Neuronal stem cell (in vitro differentiated cells): ENCODE measurements at regions not wholly inside any gene's neighbourhood (a gene's known extent, or its start where the extent isn't known, plus 50 kb on each side); places are given as distances from the start of the nearest gene placed in this dataset.

Experiments
- DNase-seq: peaks from one replicate; pipeline ENCODE4 v3.0.0-alpha.2; 2013; ENCODE audit warnings: low spot score
- H2AFZ ChIP-seq: one replicate; pipeline ENCODE4 v1.6.1; 2013; ENCODE audit warnings: mild to moderate bottlenecking, low read length, inconsistent platforms
- H2AK5ac ChIP-seq: 2 replicates; pipeline ENCODE4 v1.6.1; 2013; ENCODE audit warnings: low read depth, mild to moderate bottlenecking, inconsistent platforms, low read length, moderate library complexity, mixed read lengths
- H2BK120ac ChIP-seq: 2 replicates; pipeline ENCODE4 v1.6.1; 2013; ENCODE audit warnings: low read depth, mild to moderate bottlenecking, inconsistent platforms, low read length, moderate library complexity, mixed read lengths
- H2BK12ac ChIP-seq: one replicate; pipeline ENCODE4 v1.6.1; 2013; ENCODE audit warnings: low read length, inconsistent platforms
- H2BK15ac ChIP-seq: 2 replicates; pipeline ENCODE4 v1.6.1; 2013; ENCODE audit warnings: mild to moderate bottlenecking, low read length, inconsistent platforms, mixed read lengths
- H2BK5ac ChIP-seq: one replicate; pipeline ENCODE4 v1.6.1; 2013; ENCODE audit warnings: inconsistent platforms, mild to moderate bottlenecking, low read length, moderate library complexity
- H3K14ac ChIP-seq: one replicate; pipeline ENCODE4 v1.6.1; 2013; ENCODE audit warnings: low read length, inconsistent platforms
- H3K18ac ChIP-seq: 2 replicates; pipeline ENCODE4 v1.6.1; 2013; ENCODE audit warnings: low read length, inconsistent platforms
- H3K23ac ChIP-seq: 2 replicates; pipeline ENCODE4 v1.6.1; 2013; ENCODE audit warnings: low read depth, mild to moderate bottlenecking, mixed read lengths, low read length, inconsistent platforms; ENCODE audit not compliant: poor library complexity
- H3K27ac ChIP-seq: replicated peaks from 3 replicates; pipeline ENCODE4 v1.5.1; 2013; ENCODE audit warnings: low read length, inconsistent platforms
- H3K27me3 ChIP-seq, 3 experiments: 2 replicates each; pipeline ENCODE4 v1.6.1; 2013; ENCODE audit warnings: low read length in 3 of 3, mild to moderate bottlenecking in 2 of 3, inconsistent platforms in 1 of 3, low read depth in 1 of 3, mixed read lengths in 1 of 3, moderate library complexity in 1 of 3; ENCODE audit not compliant: control insufficient read depth in 3 of 3, insufficient read depth in 3 of 3
- H3K36me3 ChIP-seq, 2 donors: replicated peaks in 1 of 2; 2 replicates each; pipeline ENCODE4 v1.6.1; 2013; ENCODE audit warnings: low read length in 2 of 2; ENCODE audit not compliant: control insufficient read depth in 2 of 2, insufficient read depth in 2 of 2
- H3K4ac ChIP-seq: 2 replicates; pipeline ENCODE4 v1.6.1; 2013; ENCODE audit warnings: inconsistent platforms, mild to moderate bottlenecking, low read length, moderate library complexity
- H3K4me1 ChIP-seq, 2 donors: 1 replicate in 1 of 2; 2 replicates in 1 of 2; pipeline ENCODE4 v1.6.1; 2013; ENCODE audit warnings: low read length in 2 of 2, low read depth in 1 of 2; ENCODE audit not compliant: control insufficient read depth in 2 of 2, insufficient read depth in 1 of 2
- H3K4me2 ChIP-seq: one replicate; pipeline ENCODE4 v1.6.1; 2013; ENCODE audit warnings: mild to moderate bottlenecking, low read length, inconsistent platforms; ENCODE audit not compliant: insufficient read depth, poor library complexity, severe bottlenecking
- H3K4me3 ChIP-seq, 2 donors: 2 replicates each; pipeline ENCODE4 v1.5.1; 2013; ENCODE audit warnings: low read length in 2 of 2, mild to moderate bottlenecking in 2 of 2, inconsistent platforms in 1 of 2, moderate library complexity in 1 of 2
- H3K79me1 ChIP-seq: one replicate; pipeline ENCODE4 v1.6.1; 2013; ENCODE audit warnings: low read depth, mild to moderate bottlenecking, inconsistent platforms, low read length, moderate library complexity
- H3K9ac ChIP-seq: one replicate; pipeline ENCODE4 v1.6.1; 2013; ENCODE audit warnings: mild to moderate bottlenecking, low read depth, low read length, inconsistent platforms; ENCODE audit not compliant: poor library complexity
- H3K9me3 ChIP-seq, 2 donors: replicated peaks in 1 of 2; 2 replicates each; pipeline versions ENCODE3 to v1.6.1; 2013; ENCODE audit warnings: low read length in 2 of 2, mild to moderate bottlenecking in 2 of 2, inconsistent platforms in 1 of 2, low read depth in 1 of 2, mixed read lengths in 1 of 2, moderate library complexity in 1 of 2; ENCODE audit not compliant: control insufficient read depth in 2 of 2, insufficient read depth in 1 of 2
- H4K8ac ChIP-seq: one replicate; pipeline ENCODE4 v1.6.1; 2013; ENCODE audit warnings: low read depth, mild to moderate bottlenecking, inconsistent platforms, low read length, moderate library complexity
- H4K91ac ChIP-seq: one replicate; pipeline ENCODE4 v1.6.1; 2013; ENCODE audit warnings: low read length, low read depth, mild to moderate bottlenecking, inconsistent platforms; ENCODE audit not compliant: poor library complexity
- WGBS, 2 donors: extraction: QIAGEN DNeasy Blood & Tissue Kit; methylation state at CpG; one replicate each; pipeline ENCODE4 v1.1.7; 2013; ENCODE audit warnings: missing lambda C conversion rate in 2 of 2, mixed read lengths in 1 of 2; ENCODE audit not compliant: insufficient read length in 2 of 2, insufficient replicate concordance in 1 of 2; ENCODE audit errors: extremely low coverage in 2 of 2; 5-methylcytosine and 5-hydroxymethylcytosine counted together

DNA sequence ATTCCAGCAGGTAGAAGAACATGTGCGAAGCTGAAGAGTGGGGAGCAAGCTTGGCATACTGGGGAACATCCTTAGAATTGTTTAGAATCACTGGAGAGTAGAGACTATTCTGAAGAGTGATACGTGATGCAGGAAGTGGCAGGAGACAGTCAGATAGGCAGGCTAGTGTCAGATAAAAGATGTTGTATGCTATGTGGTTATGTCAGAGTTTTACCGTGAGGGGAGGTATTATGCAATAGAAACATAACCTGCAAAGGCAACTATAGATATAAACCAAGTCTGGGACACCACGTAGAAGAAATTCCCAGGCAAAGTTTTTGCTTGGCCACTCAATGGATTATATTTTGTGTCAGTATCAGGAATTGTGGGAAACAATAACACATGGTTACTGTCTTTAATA is 62.0 kb upstream of the ZSWIM2 start:
- H2BK15ac ChIP-seq: no peak overlapping the region
- WGBS, 2 donors: no CpG with 5 or more reads among the region's 4 CpGs
- DNase-seq: no peak
- H3K4me3 ChIP-seq: no peak overlapping the region
- no peaks in the 10 kb centered on the region for H3K36me3 ChIP-seq
- H2BK12ac ChIP-seq: no peak overlapping the region
- no peaks in the 10 kb centered on the region for H3K4me1 ChIP-seq
- no peaks in the 10 kb centered on the region for H3K79me1 ChIP-seq
- no peak overlapping the region for H4K8ac ChIP-seq
- H3K4me2 ChIP-seq: no peak overlapping the region
- no peak overlapping the region for H3K18ac ChIP-seq
- H3K4ac ChIP-seq: no peak overlapping the region
- H2AFZ ChIP-seq: no peak overlapping the region
- no peak overlapping the region for H3K9ac ChIP-seq
- no peak overlapping the region for H2BK5ac ChIP-seq
- no peak overlapping the region for H3K27ac ChIP-seq
- no peak overlapping the region for H4K91ac ChIP-seq
- no peaks in the 10 kb centered on the region for H3K9me3 ChIP-seq
- no peak overlapping the region for H3K14ac ChIP-seq
- no peaks in the 10 kb centered on the region for H3K27me3 ChIP-seq
- H2AK5ac ChIP-seq: no peak overlapping the region
- no peak overlapping the region for H3K23ac ChIP-seq
- no peak overlapping the region for H2BK120ac ChIP-seq

DNA sequence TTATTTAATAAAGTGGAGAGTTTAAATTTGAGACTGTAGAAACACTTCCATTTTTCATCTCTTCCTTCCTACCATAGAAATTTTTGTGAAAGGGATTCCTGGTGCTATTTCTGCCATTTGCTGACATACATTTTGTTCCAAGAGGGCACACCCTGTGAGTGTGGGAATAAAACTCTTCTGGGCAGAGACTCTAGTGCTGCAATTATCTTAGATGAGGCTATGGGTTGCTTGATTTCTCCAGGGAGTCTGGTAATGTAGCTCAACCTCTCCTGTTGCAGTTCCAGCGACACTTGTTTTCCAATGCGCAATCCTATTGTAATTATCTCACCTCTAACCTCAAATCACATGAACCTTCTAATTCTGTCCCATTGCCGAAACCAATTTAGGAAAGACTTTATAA is 60.1 kb upstream of the ZSWIM2 start:
- no peak overlapping the region for H4K8ac ChIP-seq
- WGBS, 2 donors: no CpG with 5 or more reads among the region's 3 CpGs

DNA sequence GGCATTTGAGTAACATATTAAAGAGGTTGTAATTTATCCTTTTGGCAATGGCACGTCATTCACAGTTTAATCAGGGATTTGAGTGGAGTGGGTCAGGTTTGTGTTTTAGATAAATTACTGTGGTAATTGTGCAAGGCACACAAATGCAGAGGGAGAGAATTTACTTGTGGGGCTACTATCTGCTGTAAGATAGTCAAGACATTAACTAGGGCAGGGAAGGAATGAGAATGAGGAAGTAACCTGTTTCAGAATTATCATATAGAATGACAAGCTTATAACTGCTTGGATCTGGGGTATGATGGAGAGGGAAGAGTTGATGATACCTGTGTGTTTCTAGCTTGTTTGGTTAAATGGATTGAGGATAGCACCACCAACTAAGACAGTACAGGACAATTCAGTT is 58.9 kb upstream of the ZSWIM2 start:
- H4K8ac ChIP-seq: no peak overlapping the region
- no peak overlapping the region for H2AK5ac ChIP-seq
- no peak overlapping the region for H3K4me3 ChIP-seq
- no peak overlapping the region for H3K9ac ChIP-seq
- no peak overlapping the region for H3K4me2 ChIP-seq
- DNase-seq: no peak
- no peak overlapping the region for H3K4ac ChIP-seq
- H4K91ac ChIP-seq: no peak overlapping the region
- H2BK5ac ChIP-seq: no peak overlapping the region
- H3K36me3 ChIP-seq: no peaks in the 10 kb centered on the region
- H2AFZ ChIP-seq: no peak overlapping the region
- H3K27ac ChIP-seq: no peak overlapping the region
- WGBS, 2 donors: no CpG with 5 or more reads among the region's 1 CpG
- H2BK120ac ChIP-seq: no peak overlapping the region
- no peaks in the 10 kb centered on the region for H3K4me1 ChIP-seq
- no peak overlapping the region for H3K23ac ChIP-seq
- H2BK15ac ChIP-seq: no peak overlapping the region
- H3K14ac ChIP-seq: no peak overlapping the region
- no peak overlapping the region for H2BK12ac ChIP-seq
- no peak overlapping the region for H3K18ac ChIP-seq
- H3K79me1 ChIP-seq: no peaks in the 10 kb centered on the region
- no peaks in the 10 kb centered on the region for H3K9me3 ChIP-seq
- H3K27me3 ChIP-seq: no peaks in the 10 kb centered on the region

More for the DNA sequence above, 60.1 kb upstream of the ZSWIM2 start:
- no peak for DNase-seq
- H2BK5ac ChIP-seq: no peak overlapping the region
- H3K36me3 ChIP-seq: no peaks in the 10 kb centered on the region
- H3K18ac ChIP-seq: no peak overlapping the region
- H3K9me3 ChIP-seq: no peaks in the 10 kb centered on the region
- H3K4me3 ChIP-seq: no peak overlapping the region
- H3K14ac ChIP-seq: no peak overlapping the region
- H3K4me1 ChIP-seq: no peaks in the 10 kb centered on the region
- H2BK12ac ChIP-seq: no peak overlapping the region
- H2BK15ac ChIP-seq: no peak overlapping the region
- H3K27ac ChIP-seq: no peak overlapping the region
- H3K4me2 ChIP-seq: no peak overlapping the region
- no peak overlapping the region for H3K9ac ChIP-seq
- H3K4ac ChIP-seq: no peak overlapping the region
- no peak overlapping the region for H4K91ac ChIP-seq
- H3K23ac ChIP-seq: no peak overlapping the region
- no peaks in the 10 kb centered on the region for H3K79me1 ChIP-seq
- H2BK120ac ChIP-seq: no peak overlapping the region
- no peak overlapping the region for H2AFZ ChIP-seq
- H3K27me3 ChIP-seq: no peaks in the 10 kb centered on the region
- H2AK5ac ChIP-seq: no peak overlapping the region

DNA sequence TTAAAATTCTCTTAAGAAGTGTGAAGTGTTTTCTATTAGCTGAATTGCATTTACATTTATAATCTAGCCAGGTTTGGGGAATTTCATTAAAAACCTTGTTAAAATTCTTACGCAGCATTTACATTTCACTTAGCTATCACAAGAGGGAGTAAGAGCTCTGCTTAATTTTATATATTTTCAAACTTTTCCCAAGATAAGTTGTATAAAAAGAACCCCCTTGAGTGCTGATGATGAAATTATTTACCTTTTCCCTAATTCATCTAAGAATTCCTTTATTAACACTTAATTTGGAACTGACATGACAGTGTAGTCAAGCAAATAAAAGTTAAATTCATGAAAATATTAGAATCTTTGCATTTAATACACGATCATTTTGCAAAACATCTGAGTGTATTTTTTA is 54.2 kb upstream of the ZSWIM2 start:
- no peak overlapping the region for H2BK15ac ChIP-seq
- no peak overlapping the region for H3K4ac ChIP-seq
- no peak overlapping the region for H3K9ac ChIP-seq
- H3K4me2 ChIP-seq: no peak overlapping the region
- H2BK5ac ChIP-seq: no peak overlapping the region
- no peak overlapping the region for H3K27ac ChIP-seq
- no peak overlapping the region for H2AFZ ChIP-seq
- peaks cover 0 to 1% of the 10 kb centered on the region in 2 donors for H3K4me1 ChIP-seq
- H4K8ac ChIP-seq: no peak overlapping the region
- no CpG with 5 or more reads among the region's 2 CpGs for WGBS, 2 donors
- no peak overlapping the region for H3K23ac ChIP-seq
- no peaks in the 10 kb centered on the region for H3K36me3 ChIP-seq
- H2BK12ac ChIP-seq: no peak overlapping the region
- no peak overlapping the region for H2AK5ac ChIP-seq
- no peaks in the 10 kb centered on the region for H3K79me1 ChIP-seq
- no peaks in the 10 kb centered on the region for H3K9me3 ChIP-seq
- no peak overlapping the region for H3K14ac ChIP-seq
- H4K91ac ChIP-seq: no peak overlapping the region
- H3K27me3 ChIP-seq: no peaks in the 10 kb centered on the region
- H2BK120ac ChIP-seq: no peak overlapping the region
- no peak overlapping the region for H3K4me3 ChIP-seq
- DNase-seq: no peak
- no peak overlapping the region for H3K18ac ChIP-seq
